SK-N-MC (cell line): ENCODE measurements at regions not wholly inside any gene's neighbourhood (a gene's known extent, or its start where the extent isn't known, plus 50 kb on each side); places are given as distances from the start of the nearest gene placed in this dataset.

Experiments
- EZH2 ChIP-seq: fragments of 200-600 bp; sonication (generic); IDR thresholded peaks from one replicate; pipeline ENCODE4 v1.6.1; 2017; ENCODE audit warnings: antibody characterized with exemption
- FOXP2 ChIP-seq: optimal IDR thresholded peaks from 2 replicates; pipeline ENCODE3; 2011; ENCODE audit warnings: mild to moderate bottlenecking, moderate library complexity; ENCODE audit not compliant: insufficient read depth; ENCODE audit errors: extremely low read length, control extremely low read depth
- POLR2AphosphoS5 ChIP-seq: IDR thresholded peaks from 2 replicates; pipeline ENCODE4 v1.6.1; 2012; ENCODE audit warnings: mild to moderate bottlenecking, low read depth, low read length, borderline replicate concordance

DNA sequence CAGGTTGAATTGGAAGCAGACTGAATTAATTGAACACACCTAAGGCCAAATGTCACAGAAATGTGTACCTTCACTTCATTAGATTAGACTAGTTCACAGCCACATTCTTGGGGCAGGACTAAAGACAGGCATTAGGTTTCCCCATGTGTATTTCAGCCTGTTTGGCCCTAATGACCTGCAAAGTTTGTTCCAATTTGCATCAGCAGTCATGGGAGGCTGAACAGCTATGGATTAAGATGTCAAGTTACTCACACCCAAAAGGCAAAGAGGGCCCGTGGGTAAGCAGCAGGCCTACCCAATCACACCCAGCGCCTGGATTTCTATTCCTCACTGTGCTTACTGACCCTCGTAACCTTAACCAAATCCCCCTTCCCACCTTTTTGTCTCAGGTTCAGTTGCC is 99.6 kb upstream of the RIOK3 start:
- TF ChIP-seq POLR2AphosphoS5 (no peak), EZH2 (no peak), FOXP2 (no peak)
